K562 (cell line): ENCODE measurements at regions not wholly inside any gene's neighbourhood (a gene's known extent, or its start where the extent isn't known, plus 50 kb on each side); places are given as distances from the start of the nearest gene placed in this dataset.

Source experiments
- ATAC-seq: fragments of 200-7000 bp; cut with Tn5 transposase; 3 replicates; pipeline ENCODE4 v1.9.1; 2020; ENCODE audit warnings: moderate library complexity
- BruUV-seq: library from RNA; stranded (reverse); fragments of 400-500 nt; replicated peaks from 2 replicates; lab custom pipeline; 2021; lab: Mats Ljungman, UMichigan
- CTCF ChIA-PET: fragments of 300-600 bp; formaldehyde crosslinking; extraction: SDS; loops from one replicate; lab custom pipeline; 2021; ENCODE audit warnings: low intra/inter-chr PET ratio; lab: Yijun Ruan, JAX
- POLR2A ChIA-PET: fragments of 300-600, 350-650 bp; sonication (Branson Sonifier 250); formaldehyde crosslinking; extraction: SDS; loops from one replicate; lab custom pipeline; 2021; ENCODE audit warnings: antibody characterized with exemption, inconsistent platforms; lab: Yijun Ruan, JAX
- DNase-seq, 4 experiments: peaks; one replicate each; pipeline versions ENCODE4 v3.0.0 to v3.0.0-alpha.2; 2011 to 2018; ENCODE audit warnings: low spot score in 3 of 4, mixed read lengths in 3 of 4; ENCODE audit errors: extremely low read depth in 1 of 4
- FAIRE-seq: peaks from 2 replicates; lab custom pipeline; 2011; peaks lifted over from hg19 to GRCh38; lab: Jason Lieb, UNC
- H2AFZ ChIP-seq: 2 replicates; pipeline ENCODE4 v1.6.0; 2011; ENCODE audit warnings: low read depth, low read length, control low read depth, inconsistent platforms
- H3K27ac ChIP-seq: fragments of 200-600 bp; 3 replicates; pipeline ENCODE4 v1.8.0; 2011; ENCODE audit warnings: low read depth, mild to moderate bottlenecking, control low read depth, inconsistent platforms, low read length, moderate library complexity, mixed read lengths; ENCODE audit errors: extremely low read depth
- H3K27me3 ChIP-seq, 2 experiments: fragments of 300-600 bp in 1 of 2; 2 replicates in 1 of 2; 3 replicates in 1 of 2; pipeline versions ENCODE4 v1.6.0 to v1.8.0; 2011; ENCODE audit warnings: inconsistent platforms in 2 of 2, low read length in 2 of 2, mild to moderate bottlenecking in 1 of 2, mixed read lengths in 1 of 2, moderate library complexity in 1 of 2; ENCODE audit not compliant: control insufficient read depth in 2 of 2, insufficient read depth in 2 of 2
- H3K36me3 ChIP-seq: fragments of 300-600 bp; 3 replicates; pipeline ENCODE4 v1.8.0; 2011; ENCODE audit warnings: mild to moderate bottlenecking, low read length, inconsistent platforms; ENCODE audit not compliant: control insufficient read depth, insufficient read depth
- H3K4me1 ChIP-seq, 2 experiments: fragments of 200-600 bp in 1 of 2; replicated peaks in 1 of 2; 2 replicates in 1 of 2; 3 replicates in 1 of 2; pipeline versions ENCODE4 v1.5.1 to v1.8.0; 2011; ENCODE audit warnings: inconsistent platforms in 2 of 2, low read length in 2 of 2, mild to moderate bottlenecking in 1 of 2, mixed read lengths in 1 of 2, moderate library complexity in 1 of 2; ENCODE audit not compliant: control insufficient read depth in 2 of 2, insufficient read depth in 2 of 2
- H3K4me2 ChIP-seq: 2 replicates; pipeline ENCODE4 v1.6.1; 2011; ENCODE audit warnings: low read length, control low read depth, inconsistent platforms, mixed read lengths; ENCODE audit not compliant: insufficient read depth
- H3K4me3 ChIP-seq: fragments of 200-600 bp; sonication (generic), shearing (Covaris generic); 2 replicates; pipeline ENCODE4 v1.5.1; 2016; ENCODE audit warnings: control low read depth, inconsistent platforms
- H3K79me2 ChIP-seq: fragments of 200-600 bp; 3 replicates; pipeline ENCODE4 v1.8.0; 2011; ENCODE audit warnings: low read length, inconsistent platforms; ENCODE audit not compliant: control insufficient read depth, insufficient read depth
- H3K9ac ChIP-seq, 2 experiments: 2 replicates each; pipeline versions ENCODE4 v1.6.0 to v1.6.1; 2011; ENCODE audit warnings: low read depth in 2 of 2, low read length in 2 of 2, control low read depth in 1 of 2, inconsistent platforms in 1 of 2, mild to moderate bottlenecking in 1 of 2, mixed read lengths in 1 of 2; ENCODE audit not compliant: insufficient read depth in 1 of 2
- H3K9me1 ChIP-seq: one replicate; pipeline ENCODE4 v1.6.0; 2011; ENCODE audit warnings: inconsistent platforms, mild to moderate bottlenecking, low read length, moderate library complexity; ENCODE audit not compliant: control insufficient read depth, insufficient read depth
- H3K9me3 ChIP-seq: replicated peaks from 2 replicates; pipeline ENCODE4 v1.5.1; 2011; ENCODE audit warnings: low read depth, low read length, inconsistent platforms; ENCODE audit not compliant: control insufficient read depth, insufficient read depth
- H4K20me1 ChIP-seq: replicated peaks from 2 replicates; pipeline ENCODE4 v1.6.1; 2011; ENCODE audit warnings: low read length, inconsistent platforms, mixed read lengths; ENCODE audit not compliant: control insufficient read depth, insufficient read depth
- ILF3 ChIP-seq: fragments of 450-650 bp; IDR thresholded peaks from 2 replicates; pipeline ENCODE4 v1.6.1; 2018; ENCODE audit warnings: antibody characterized with exemption, mild to moderate bottlenecking, moderate library complexity, borderline replicate concordance
- MAFG ChIP-seq: fragments of 450-650 bp; conservative IDR thresholded peaks from 2 replicates; pipeline ENCODE4 v1.6.1; 2016; ENCODE audit warnings: missing genetic modification characterization, missing compliant biosample characterization
- PHF21A ChIP-seq: fragments of 450-650 bp; IDR thresholded peaks from 2 replicates; pipeline ENCODE4 v1.6.1; 2017; ENCODE audit warnings: low read depth, borderline replicate concordance
- PHF8 ChIP-seq: fragments of 200-600 bp; sonication (generic); IDR thresholded peaks from 2 replicates; pipeline ENCODE4 v1.6.1; 2012; ENCODE audit warnings: mixed run types, mild to moderate bottlenecking, inconsistent platforms, low read length, moderate library complexity, borderline replicate concordance
- ZNF217 ChIP-seq: sonication (generic); formaldehyde crosslinking; IDR thresholded peaks from 2 replicates; pipeline ENCODE4 v1.8.0; 2022; ENCODE audit warnings: mild to moderate bottlenecking, missing genetic modification reagents
- WGBS: fragments of 100-300 bp; shearing (Covaris generic); methylation state at CpG from one replicate; pipeline ENCODE4 v1.1.6; 2016; ENCODE audit warnings: low coverage, mixed read lengths; ENCODE audit not compliant: insufficient coverage; ENCODE audit errors: missing lambda C conversion rate; 5-methylcytosine and 5-hydroxymethylcytosine counted together
- in situ Hi-C: fragments of 300-500 bp; cut with MboI; formaldehyde crosslinking; loops from 4 replicates; pipeline ENCODE4 v1.15.0; 2018; ENCODE audit warnings: inconsistent platforms, mixed read lengths
- intact Hi-C: fragments of 100-400 bp; cut with micrococcal nuclease; formaldehyde crosslinking; loops from 2 replicates; pipeline ENCODE4 v1.14.2; 2022
- TF ChIP-seq, protein P1 (sequence below): fragments of 450-650 bp; IDR thresholded peaks from 2 replicates; pipeline ENCODE4 v1.7.0; 2016; ENCODE audit warnings: borderline replicate concordance
- TF ChIP-seq, protein P2 (sequence below): fragments of 250-450 bp; sonication (Bioruptor Pico); IDR thresholded peaks from 2 replicates; pipeline ENCODE4 v1.8.0; 2022; ENCODE audit warnings: inconsistent platforms

DNA sequence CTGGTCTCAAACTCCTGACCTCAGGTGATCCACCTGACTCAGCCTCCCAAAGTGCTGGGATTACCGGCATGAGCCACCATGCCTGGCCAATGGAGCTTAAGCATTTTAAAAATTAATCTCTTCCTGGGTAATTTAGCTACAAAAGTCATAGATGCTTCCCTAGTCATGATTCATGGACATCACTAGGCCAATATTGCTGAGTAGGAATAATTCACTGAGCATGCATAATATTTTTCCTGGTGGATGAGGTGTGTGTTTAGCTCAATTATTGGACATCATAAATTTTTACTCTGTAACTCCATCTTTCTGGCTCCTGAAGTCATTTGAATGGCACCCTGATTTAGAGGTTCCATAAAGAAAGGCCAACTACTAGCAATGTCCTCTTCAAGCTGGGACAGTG lies 512.9 kb upstream of the AGTR1 start (continued):
- TF ChIP-seq, protein P1, sequence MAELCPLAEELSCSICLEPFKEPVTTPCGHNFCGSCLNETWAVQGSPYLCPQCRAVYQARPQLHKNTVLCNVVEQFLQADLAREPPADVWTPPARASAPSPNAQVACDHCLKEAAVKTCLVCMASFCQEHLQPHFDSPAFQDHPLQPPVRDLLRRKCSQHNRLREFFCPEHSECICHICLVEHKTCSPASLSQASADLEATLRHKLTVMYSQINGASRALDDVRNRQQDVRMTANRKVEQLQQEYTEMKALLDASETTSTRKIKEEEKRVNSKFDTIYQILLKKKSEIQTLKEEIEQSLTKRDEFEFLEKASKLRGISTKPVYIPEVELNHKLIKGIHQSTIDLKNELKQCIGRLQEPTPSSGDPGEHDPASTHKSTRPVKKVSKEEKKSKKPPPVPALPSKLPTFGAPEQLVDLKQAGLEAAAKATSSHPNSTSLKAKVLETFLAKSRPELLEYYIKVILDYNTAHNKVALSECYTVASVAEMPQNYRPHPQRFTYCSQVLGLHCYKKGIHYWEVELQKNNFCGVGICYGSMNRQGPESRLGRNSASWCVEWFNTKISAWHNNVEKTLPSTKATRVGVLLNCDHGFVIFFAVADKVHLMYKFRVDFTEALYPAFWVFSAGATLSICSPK = no peak
- TF ChIP-seq, protein P2, sequence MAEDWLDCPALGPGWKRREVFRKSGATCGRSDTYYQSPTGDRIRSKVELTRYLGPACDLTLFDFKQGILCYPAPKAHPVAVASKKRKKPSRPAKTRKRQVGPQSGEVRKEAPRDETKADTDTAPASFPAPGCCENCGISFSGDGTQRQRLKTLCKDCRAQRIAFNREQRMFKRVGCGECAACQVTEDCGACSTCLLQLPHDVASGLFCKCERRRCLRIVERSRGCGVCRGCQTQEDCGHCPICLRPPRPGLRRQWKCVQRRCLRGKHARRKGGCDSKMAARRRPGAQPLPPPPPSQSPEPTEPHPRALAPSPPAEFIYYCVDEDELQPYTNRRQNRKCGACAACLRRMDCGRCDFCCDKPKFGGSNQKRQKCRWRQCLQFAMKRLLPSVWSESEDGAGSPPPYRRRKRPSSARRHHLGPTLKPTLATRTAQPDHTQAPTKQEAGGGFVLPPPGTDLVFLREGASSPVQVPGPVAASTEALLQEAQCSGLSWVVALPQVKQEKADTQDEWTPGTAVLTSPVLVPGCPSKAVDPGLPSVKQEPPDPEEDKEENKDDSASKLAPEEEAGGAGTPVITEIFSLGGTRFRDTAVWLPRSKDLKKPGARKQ = no peak
- TF ChIP-seq PHF8 (no peak), MAFG (tag) (no peak)
- TF ChIP-seq, all 486 proteins: peak for 0

DNA sequence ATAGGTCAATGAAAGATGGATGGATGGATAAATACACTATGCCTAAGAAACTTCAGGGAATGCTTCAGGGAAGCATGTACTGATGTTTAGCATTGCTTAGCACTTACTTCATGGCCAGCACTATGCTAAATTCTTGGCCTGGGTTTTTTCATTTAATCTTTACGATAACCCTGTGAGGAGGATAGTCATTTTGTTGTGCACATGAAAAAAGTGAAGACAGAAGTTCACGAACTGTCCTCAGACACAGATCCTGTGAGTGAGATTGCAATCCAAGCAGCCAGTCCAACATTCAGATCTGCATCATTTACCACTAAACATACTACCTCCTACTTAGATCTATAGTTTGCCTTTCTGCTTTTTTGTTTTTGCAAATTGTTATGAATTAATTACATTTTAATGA lies 510.8 kb upstream of the AGTR1 start:
- POLR2A ChIA-PET = no interaction called here
- intact Hi-C loops = no loop called here
- no peaks in the 10 kb centered on the region for H3K9me3 ChIP-seq

More for the DNA sequence above, 510.8 kb upstream of the AGTR1 start:
- H3K4me1 ChIP-seq = no peaks in the 10 kb centered on the region
- H3K79me2 ChIP-seq = no peaks in the 10 kb centered on the region
- no peaks in the 10 kb centered on the region for H4K20me1 ChIP-seq
- WGBS = 5% methylated on average over 2 of the region's 2 CpGs
- no peak for DNase-seq
- ATAC-seq = no peak
- H3K9me1 ChIP-seq = no peaks in the 10 kb centered on the region
- CTCF ChIA-PET = no interaction called here
- no peak for FAIRE-seq
- H3K27me3 ChIP-seq = no peaks in the 10 kb centered on the region
- in situ Hi-C loops = no loop called here
- H3K27ac ChIP-seq = no peak overlapping the region
- no peak overlapping the region for H3K9ac ChIP-seq
- H3K4me2 ChIP-seq = no peak overlapping the region
- H3K36me3 ChIP-seq = no peaks in the 10 kb centered on the region
- H3K4me3 ChIP-seq = no peak overlapping the region
- no TSS peak for BruUV-seq
- TF ChIP-seq ILF3 (no peak), ZNF217 (CRISPR knock-in tag) (no peak), PHF21A (no peak)
- no peak overlapping the region for H2AFZ ChIP-seq
